GM21786 (cell line): ENCODE measurements at regions not wholly inside any gene's neighbourhood (a gene's known extent, or its start where the extent isn't known, plus 50 kb on each side); places are given as distances from the start of the nearest gene placed in this dataset.

Source experiments
- ATAC-seq: cut with Tn5 transposase; IDR thresholded peaks from one replicate; pipeline ENCODE4 v1.9.1; 2021; ENCODE audit not compliant: unreplicated experiment

- ATAC-seq, result no peak
These were observed 255.0 kb downstream of the TXNL1 start for GRCh38 chr18:56383349-56383748.

- ATAC-seq, result no peak
These were observed 255.9 kb downstream of the TXNL1 start for GRCh38 chr18:56382541-56382940.

- ATAC-seq, result no peak
These were observed 257.2 kb downstream of the TXNL1 start for GRCh38 chr18:56381196-56381595.

GRCh38 chr18:56380685-56381084 lies 257.7 kb downstream of the TXNL1 start:
- ATAC-seq, result no peak

- ATAC-seq, result no peak
These were observed 259.1 kb downstream of the TXNL1 start for GRCh38 chr18:56379256-56379655.

- no peak for ATAC-seq
These were observed 261.2 kb downstream of the TXNL1 start for GRCh38 chr18:56377231-56377630.

GRCh38 chr18:56374007-56374655 lies 264.3 kb downstream of the TXNL1 start:
- no peak for ATAC-seq

GRCh38 chr18:56373601-56374000 lies 264.8 kb downstream of the TXNL1 start:
- ATAC-seq, result no peak

GRCh38 chr18:56368066-56368465 lies 270.3 kb downstream of the TXNL1 start:
- ATAC-seq, result no peak

- ATAC-seq, result no peak
These were observed 279.6 kb downstream of the TXNL1 start for GRCh38 chr18:56358608-56359280.

- no peak for ATAC-seq
These were observed 284.6 kb downstream of the TXNL1 start for GRCh38 chr18:56353663-56354260.

GRCh38 chr18:56351911-56352500 lies 286.4 kb downstream of the TXNL1 start:
- ATAC-seq, result no peak

- no peak for ATAC-seq
These were observed 300.9 kb downstream of the TXNL1 start for GRCh38 chr18:56337507-56337906.

GRCh38 chr18:56333839-56334238 lies 304.6 kb downstream of the TXNL1 start:
- no peak for ATAC-seq

GRCh38 chr18:56333146-56333545 lies 305.2 kb downstream of the TXNL1 start:
- no peak for ATAC-seq

GRCh38 chr18:56332371-56332770 lies 306.0 kb downstream of the TXNL1 start:
- no peak for ATAC-seq

- ATAC-seq, result no peak
These were observed 307.9 kb downstream of the TXNL1 start for GRCh38 chr18:56330366-56331110.

- ATAC-seq, result no peak
These were observed 308.9 kb downstream of the TXNL1 start for GRCh38 chr18:56329536-56329935.

- ATAC-seq, result no peak
These were observed 311.1 kb downstream of the TXNL1 start for GRCh38 chr18:56327191-56327885.

GRCh38 chr18:56326336-56327072 lies 311.9 kb downstream of the TXNL1 start:
- no peak for ATAC-seq
